AG09319 (cell line): ENCODE measurements at regions not wholly inside any gene's neighbourhood (a gene's known extent, or its start where the extent isn't known, plus 50 kb on each side); places are given as distances from the start of the nearest gene placed in this dataset.
A peak's percentile ranks its signal among the peaks of the same experiment; 100 is the strongest.

Experiments
- DNase-seq: peaks from one replicate; pipeline ENCODE4 v3.0.0-alpha.2; 2010; ENCODE audit warnings: low read depth; ENCODE audit errors: extremely low read depth
- CTCF ChIP-seq: IDR thresholded peaks from 2 replicates; pipeline ENCODE4 v1.5.1; 2011; ENCODE audit warnings: low read depth, mild to moderate bottlenecking, inconsistent platforms, low read length, moderate library complexity

GRCh38 chr7:27315066-27315465 lies 72.5 kb downstream of the EVX1 start:
- TF ChIP-seq CTCF = no peak
- no peak for DNase-seq

GRCh38 chr7:27316311-27316710 lies 73.7 kb downstream of the EVX1 start:
- no peak for DNase-seq
- no peak for TF ChIP-seq CTCF

GRCh38 chr7:27324246-27324645 lies 81.6 kb downstream of the EVX1 start:
- no peak for TF ChIP-seq CTCF
- no peak for DNase-seq

GRCh38 chr7:27329909-27330308 lies 87.3 kb downstream of the EVX1 start:
- no peak for DNase-seq

GRCh38 chr7:27339478-27339877 lies 96.9 kb downstream of the EVX1 start:
- no peak for DNase-seq
- TF ChIP-seq CTCF = no peak

More at GRCh38 chr7:27329909-27330308, 87.3 kb downstream of the EVX1 start:
- 0 out of 2 replicates have a peak, but pooled peaks have one; percentile 1 for TF ChIP-seq CTCF

- no peak for TF ChIP-seq CTCF
- DNase-seq = no peak
These were observed 101.9 kb downstream of the EVX1 start for GRCh38 chr7:27344471-27344870.

- DNase-seq = no peak
- TF ChIP-seq CTCF = no peak
These were observed 102.7 kb downstream of the EVX1 start for GRCh38 chr7:27345164-27345887.
